ENCODE measurements at regions not wholly inside any gene's neighbourhood (a gene's known extent, or its start where the extent isn't known, plus 50 kb on each side); places are given as distances from the start of the nearest gene placed in this dataset.

GRCh38 chr5:124419531-124419930 is 326.9 kb downstream of the ZNF608 start:
- no peak for DNase-seq (ENCODE audit: low spot score)

GRCh38 chr5:124418390-124418789 is 328.0 kb downstream of the ZNF608 start:
- no peak for DNase-seq (ENCODE audit: low spot score)

GRCh38 chr5:124417196-124417595 is 329.2 kb downstream of the ZNF608 start:
- DNase-seq (ENCODE audit: low spot score), result no peak

- DNase-seq (ENCODE audit: low spot score), result no peak
These were observed 329.8 kb downstream of the ZNF608 start for GRCh38 chr5:124416627-124417026.

- DNase-seq (ENCODE audit: low spot score), result no peak
These were observed 331.5 kb downstream of the ZNF608 start for GRCh38 chr5:124414973-124415372.

- DNase-seq (ENCODE audit: low spot score), result no peak
These were observed 335.6 kb downstream of the ZNF608 start for GRCh38 chr5:124410539-124411488.

GRCh38 chr5:124408738-124409453 is 337.5 kb downstream of the ZNF608 start:
- DNase-seq (ENCODE audit: low spot score), result peak; percentile 76

GRCh38 chr5:124404796-124405195 is 341.6 kb downstream of the ZNF608 start:
- no peak for DNase-seq (ENCODE audit: low spot score)

- no peak for DNase-seq (ENCODE audit: low spot score)
These were observed 343.2 kb downstream of the ZNF608 start for GRCh38 chr5:124403281-124403680.

GRCh38 chr5:124402144-124402581 is 344.3 kb downstream of the ZNF608 start:
- no peak for DNase-seq (ENCODE audit: low spot score)

GRCh38 chr5:124401476-124402143 is 344.8 kb downstream of the ZNF608 start:
- DNase-seq (ENCODE audit: low spot score), result no peak

GRCh38 chr5:124399426-124399961 is 346.9 kb downstream of the ZNF608 start:
- DNase-seq (ENCODE audit: low spot score), result no peak

- no peak for DNase-seq (ENCODE audit: low spot score)
These were observed 348.0 kb downstream of the ZNF608 start for GRCh38 chr5:124398460-124398859.

- DNase-seq (ENCODE audit: low spot score), result no peak
These were observed 349.1 kb downstream of the ZNF608 start for GRCh38 chr5:124397317-124397716.

GRCh38 chr5:124395926-124396325 is 350.5 kb downstream of the ZNF608 start:
- peak; percentile 62 for DNase-seq (ENCODE audit: low spot score)

- peak; percentile 83 for DNase-seq (ENCODE audit: low spot score)
These were observed 351.2 kb downstream of the ZNF608 start for GRCh38 chr5:124395287-124395686.

GRCh38 chr5:124394700-124395245 is 351.7 kb downstream of the ZNF608 start:
- DNase-seq (ENCODE audit: low spot score), result peak; percentile 42

- peak; percentile 68 for DNase-seq (ENCODE audit: low spot score)
These were observed 352.7 kb downstream of the ZNF608 start for GRCh38 chr5:124393584-124394379.

- no peak for DNase-seq (ENCODE audit: low spot score)
These were observed 362.7 kb downstream of the ZNF608 start for GRCh38 chr5:124383693-124384092.

GRCh38 chr5:124377386-124377785 is 369.1 kb downstream of the ZNF608 start:
- DNase-seq (ENCODE audit: low spot score), result no peak

GRCh38 chr5:124373883-124374282 is 372.6 kb downstream of the ZNF608 start:
- no peak for DNase-seq (ENCODE audit: low spot score)
